ENCODE measurements at regions not wholly inside any gene's neighbourhood (a gene's known extent, or its start where the extent isn't known, plus 50 kb on each side); places are given as distances from the start of the nearest gene placed in this dataset.

GRCh38 chr4:102411408-102411807 lies 66.1 kb upstream of the SLC39A8 start:
- peak; percentile 42 for DNase-seq (ENCODE audit: low read depth)
- no peak overlapping the region for H3K4me3 ChIP-seq (ENCODE audit: control insufficient read depth, low read depth, low read length)
- TF ChIP-seq CTCF (IDR thresholded peaks at IDR 0.05; ENCODE audit: control insufficient read depth, insufficient read depth, low read depth, low read length, missing control alignments) = no peak

GRCh38 chr4:102416765-102417164 lies 71.5 kb upstream of the SLC39A8 start:
- no peak for DNase-seq (ENCODE audit: low read depth)
- H3K4me3 ChIP-seq (ENCODE audit: control insufficient read depth, low read depth, low read length) = no peak overlapping the region
- TF ChIP-seq CTCF (IDR thresholded peaks at IDR 0.05; ENCODE audit: control insufficient read depth, insufficient read depth, low read depth, low read length, missing control alignments) = no peak

- DNase-seq (ENCODE audit: low read depth) = no peak
- peak; percentile 27 for TF ChIP-seq CTCF (IDR thresholded peaks at IDR 0.05; ENCODE audit: control insufficient read depth, insufficient read depth, low read depth, low read length, missing control alignments)
- H3K4me3 ChIP-seq (ENCODE audit: control insufficient read depth, low read depth, low read length) = no peak overlapping the region
Observed at GRCh38 chr4:102420563-102421398, 75.5 kb upstream of the SLC39A8 start.

GRCh38 chr4:102422843-102423242 lies 77.6 kb upstream of the SLC39A8 start:
- TF ChIP-seq CTCF (IDR thresholded peaks at IDR 0.05; ENCODE audit: control insufficient read depth, insufficient read depth, low read depth, low read length, missing control alignments) = no peak
- H3K4me3 ChIP-seq (ENCODE audit: control insufficient read depth, low read depth, low read length) = no peak overlapping the region
- no peak for DNase-seq (ENCODE audit: low read depth)

- H3K4me3 ChIP-seq (ENCODE audit: control insufficient read depth, low read depth, low read length) = no peak overlapping the region
- no peak for TF ChIP-seq CTCF (IDR thresholded peaks at IDR 0.05; ENCODE audit: control insufficient read depth, insufficient read depth, low read depth, low read length, missing control alignments)
- no peak for DNase-seq (ENCODE audit: low read depth)
Observed at GRCh38 chr4:102423375-102423774, 77.8 kb upstream of the NFKB1 start.

GRCh38 chr4:102427371-102427998 lies 73.7 kb upstream of the NFKB1 start:
- no peak overlapping the region for H3K4me3 ChIP-seq (ENCODE audit: control insufficient read depth, low read depth, low read length)
- TF ChIP-seq CTCF (IDR thresholded peaks at IDR 0.05; ENCODE audit: control insufficient read depth, insufficient read depth, low read depth, low read length, missing control alignments) = no peak
- DNase-seq (ENCODE audit: low read depth) = no peak

Data from AG09309 (cell line).